HG03469 (cell line): ENCODE measurements at regions not wholly inside any gene's neighbourhood (a gene's known extent, or its start where the extent isn't known, plus 50 kb on each side); places are given as distances from the start of the nearest gene placed in this dataset.

Experiments
- ATAC-seq: cut with Tn5 transposase; IDR thresholded peaks from one replicate; pipeline ENCODE4 v1.9.1; 2021; ENCODE audit warnings: mild to moderate bottlenecking, moderate library complexity, moderate number of reproducible peaks; ENCODE audit not compliant: unreplicated experiment

GRCh38 chr16:64543441-64543840 lies 578.4 kb downstream of the CDH11 start:
- ATAC-seq, result no peak

GRCh38 chr16:64543031-64543430 lies 578.8 kb downstream of the CDH11 start:
- ATAC-seq, result no peak

GRCh38 chr16:64542152-64542551 lies 579.7 kb downstream of the CDH11 start:
- ATAC-seq, result no peak

- ATAC-seq, result no peak
Observed at GRCh38 chr16:64541621-64542020, 580.2 kb downstream of the CDH11 start.

- ATAC-seq, result no peak
Observed at GRCh38 chr16:64540434-64540833, 581.4 kb downstream of the CDH11 start.

- no peak for ATAC-seq
Observed at GRCh38 chr16:64539811-64540371, 582.0 kb downstream of the CDH11 start.

- no peak for ATAC-seq
Observed at GRCh38 chr16:64534180-64534780, 587.6 kb downstream of the CDH11 start.

GRCh38 chr16:64532691-64533090 lies 589.2 kb downstream of the CDH11 start:
- no peak for ATAC-seq

GRCh38 chr16:64532117-64532516 lies 589.7 kb downstream of the CDH11 start:
- ATAC-seq, result no peak

GRCh38 chr16:64531401-64531800 lies 590.5 kb downstream of the CDH11 start:
- ATAC-seq, result no peak

- no peak for ATAC-seq
Observed at GRCh38 chr16:64522548-64522947, 599.3 kb downstream of the CDH11 start.

- ATAC-seq, result no peak
Observed at GRCh38 chr16:64513871-64514270, 608.0 kb downstream of the CDH11 start.

- ATAC-seq, result no peak
Observed at GRCh38 chr16:64507240-64508024, 614.4 kb downstream of the CDH11 start.

GRCh38 chr16:64499211-64499610 lies 622.7 kb downstream of the CDH11 start:
- no peak for ATAC-seq

- no peak for ATAC-seq
Observed at GRCh38 chr16:64498363-64498762, 623.5 kb downstream of the CDH11 start.

- ATAC-seq, result no peak
Observed at GRCh38 chr16:64493709-64494108, 628.2 kb downstream of the CDH11 start.

- no peak for ATAC-seq
Observed at GRCh38 chr16:64489449-64489848, 632.4 kb downstream of the CDH11 start.

- no peak for ATAC-seq
Observed at GRCh38 chr16:64486561-64486960, 635.3 kb downstream of the CDH11 start.

- no peak for ATAC-seq
Observed at GRCh38 chr16:64481497-64481896, 640.4 kb downstream of the CDH11 start.

GRCh38 chr16:64478252-64478906 lies 643.5 kb downstream of the CDH11 start:
- no peak for ATAC-seq

GRCh38 chr16:64475627-64476351 lies 646.1 kb downstream of the CDH11 start:
- ATAC-seq, result no peak
